Keratinocyte (primary cell): ENCODE measurements at regions not wholly inside any gene's neighbourhood (a gene's known extent, or its start where the extent isn't known, plus 50 kb on each side); places are given as distances from the start of the nearest gene placed in this dataset.

Experiments
- DNase-seq: peaks from one replicate; pipeline ENCODE4 v3.0.0-alpha.2; 2011; ENCODE audit warnings: low read depth, missing footprints, low spot score
- FAIRE-seq: peaks from 2 replicates; lab custom pipeline; 2011; peaks lifted over from hg19 to GRCh38; lab: Jason Lieb, UNC
- H2AFZ ChIP-seq: 2 replicates; pipeline ENCODE4 v1.6.0; 2012; ENCODE audit warnings: low read length, control low read depth, inconsistent platforms; ENCODE audit not compliant: control insufficient read depth
- H3K27ac ChIP-seq: 2 replicates; pipeline ENCODE4 v1.5.1; 2011; ENCODE audit warnings: low read length; ENCODE audit not compliant: control insufficient read depth, insufficient read depth
- H3K27me3 ChIP-seq: 3 replicates; pipeline ENCODE4 v1.6.0; 2011; ENCODE audit warnings: low read length; ENCODE audit not compliant: control insufficient read depth, insufficient read depth; ENCODE audit errors: extremely low read depth
- H3K36me3 ChIP-seq, 2 experiments: 2 replicates in 1 of 2; 3 replicates in 1 of 2; pipeline ENCODE4 v1.5.1; 2011; ENCODE audit warnings: low read length in 2 of 2, mild to moderate bottlenecking in 1 of 2; ENCODE audit not compliant: control insufficient read depth in 2 of 2, insufficient read depth in 2 of 2; ENCODE audit errors: extremely low read depth in 1 of 2
- H3K4me1 ChIP-seq: 3 replicates; pipeline ENCODE4 v1.5.1; 2011; ENCODE audit warnings: low read length; ENCODE audit not compliant: control insufficient read depth, insufficient read depth; ENCODE audit errors: extremely low read depth
- H3K4me2 ChIP-seq: 3 replicates; pipeline ENCODE4 v1.6.0; 2011; ENCODE audit warnings: low read depth, low read length; ENCODE audit not compliant: control insufficient read depth, insufficient read depth; ENCODE audit errors: extremely low read depth
- H3K4me3 ChIP-seq, 3 experiments: fragments of 200-600 bp in 1 of 3; sonication (generic) in 1 of 3; 2 replicates in 2 of 3; 3 replicates in 1 of 3; pipeline ENCODE4 v1.5.1; 2011 to 2016; ENCODE audit warnings: low read length in 3 of 3, mild to moderate bottlenecking in 3 of 3, control low read depth in 2 of 3, inconsistent platforms in 1 of 3, low read depth in 1 of 3, mixed read lengths in 1 of 3, mixed run types in 1 of 3, moderate library complexity in 1 of 3; ENCODE audit not compliant: control insufficient read depth in 2 of 3, insufficient read depth in 2 of 3; ENCODE audit errors: extremely low read depth in 1 of 3
- H3K79me2 ChIP-seq: 2 replicates; pipeline ENCODE4 v1.6.0; 2012; ENCODE audit warnings: low read length; ENCODE audit not compliant: control insufficient read depth, insufficient read depth
- H3K9ac ChIP-seq: 3 replicates; pipeline ENCODE4 v1.6.0; 2011; ENCODE audit warnings: low read length; ENCODE audit not compliant: control insufficient read depth, insufficient read depth; ENCODE audit errors: extremely low read depth
- H3K9me1 ChIP-seq: 3 replicates; pipeline ENCODE4 v1.6.0; 2011; ENCODE audit warnings: low read length; ENCODE audit not compliant: control insufficient read depth, insufficient read depth; ENCODE audit errors: extremely low read depth
- H3K9me3 ChIP-seq: 2 replicates; pipeline ENCODE4 v1.5.1; 2012; ENCODE audit warnings: low read depth, low read length; ENCODE audit not compliant: control insufficient read depth
- H4K20me1 ChIP-seq: 3 replicates; pipeline ENCODE4 v1.6.0; 2011; ENCODE audit warnings: low read length; ENCODE audit not compliant: control insufficient read depth, insufficient read depth; ENCODE audit errors: extremely low read depth
- EZH2 ChIP-seq: IDR thresholded peaks from one replicate; pipeline ENCODE4 v1.6.1; 2012; ENCODE audit warnings: inconsistent platforms, mild to moderate bottlenecking, low read length, moderate library complexity
- dilution Hi-C: fragments of 300-500 bp; cut with MboI; formaldehyde crosslinking; loops from one replicate; pipeline ENCODE4 v1.7.0; 2020; ENCODE audit warnings: low sequenced_read_pairs; ENCODE audit not compliant: extremely low pct_ligation_motif_present
- TF ChIP-seq, protein P1 (sequence below), 3 experiments: IDR thresholded peaks in 1 of 3; conservative IDR thresholded peaks in 1 of 3; optimal IDR thresholded peaks in 1 of 3; 2 replicates in 2 of 3; 3 replicates in 1 of 3; pipeline versions ENCODE3 to v1.5.1; 2011; ENCODE audit warnings: low read length in 3 of 3, mild to moderate bottlenecking in 3 of 3, moderate library complexity in 2 of 3, control low read depth in 1 of 3, inconsistent platforms in 1 of 3; ENCODE audit not compliant: insufficient read depth in 2 of 3; ENCODE audit errors: extremely low read depth in 1 of 3

GRCh38 chr13:83547043-83547442 lies 335.2 kb downstream of the SLITRK1 start:
- Histone ChIP-seq H3K9me3 (no peaks in the 10 kb centered on the region), H3K4me2 (no peak overlapping the region), H4K20me1 (no peaks in the 10 kb centered on the region), H2AFZ (no peak overlapping the region), H3K27me3 (no peaks in the 10 kb centered on the region), H3K4me1 (no peaks in the 10 kb centered on the region), H3K9ac (no peak overlapping the region), H3K27ac (no peak overlapping the region), H3K36me3 (no peaks in the 10 kb centered on the region), H3K4me3 (no peak overlapping the region), H3K79me2 (no peaks in the 10 kb centered on the region), H3K9me1 (no peaks in the 10 kb centered on the region)
- TF ChIP-seq, protein P1, sequence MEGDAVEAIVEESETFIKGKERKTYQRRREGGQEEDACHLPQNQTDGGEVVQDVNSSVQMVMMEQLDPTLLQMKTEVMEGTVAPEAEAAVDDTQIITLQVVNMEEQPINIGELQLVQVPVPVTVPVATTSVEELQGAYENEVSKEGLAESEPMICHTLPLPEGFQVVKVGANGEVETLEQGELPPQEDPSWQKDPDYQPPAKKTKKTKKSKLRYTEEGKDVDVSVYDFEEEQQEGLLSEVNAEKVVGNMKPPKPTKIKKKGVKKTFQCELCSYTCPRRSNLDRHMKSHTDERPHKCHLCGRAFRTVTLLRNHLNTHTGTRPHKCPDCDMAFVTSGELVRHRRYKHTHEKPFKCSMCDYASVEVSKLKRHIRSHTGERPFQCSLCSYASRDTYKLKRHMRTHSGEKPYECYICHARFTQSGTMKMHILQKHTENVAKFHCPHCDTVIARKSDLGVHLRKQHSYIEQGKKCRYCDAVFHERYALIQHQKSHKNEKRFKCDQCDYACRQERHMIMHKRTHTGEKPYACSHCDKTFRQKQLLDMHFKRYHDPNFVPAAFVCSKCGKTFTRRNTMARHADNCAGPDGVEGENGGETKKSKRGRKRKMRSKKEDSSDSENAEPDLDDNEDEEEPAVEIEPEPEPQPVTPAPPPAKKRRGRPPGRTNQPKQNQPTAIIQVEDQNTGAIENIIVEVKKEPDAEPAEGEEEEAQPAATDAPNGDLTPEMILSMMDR (optimal IDR thresholded peaks at IDR 0.05 in 1 of 3, IDR thresholded peaks at IDR 0.05 in 1 of 3, conservative IDR thresholded peaks at IDR 0.05 in 1 of 3; ENCODE audit: extremely low read depth in 1 of 3, insufficient read depth in 2 of 3, low read length in 3 of 3), result no peak
- no peak for TF ChIP-seq EZH2
- FAIRE-seq, result no peak
- no peak for DNase-seq
- dilution Hi-C loops, result no loop called here

DNA sequence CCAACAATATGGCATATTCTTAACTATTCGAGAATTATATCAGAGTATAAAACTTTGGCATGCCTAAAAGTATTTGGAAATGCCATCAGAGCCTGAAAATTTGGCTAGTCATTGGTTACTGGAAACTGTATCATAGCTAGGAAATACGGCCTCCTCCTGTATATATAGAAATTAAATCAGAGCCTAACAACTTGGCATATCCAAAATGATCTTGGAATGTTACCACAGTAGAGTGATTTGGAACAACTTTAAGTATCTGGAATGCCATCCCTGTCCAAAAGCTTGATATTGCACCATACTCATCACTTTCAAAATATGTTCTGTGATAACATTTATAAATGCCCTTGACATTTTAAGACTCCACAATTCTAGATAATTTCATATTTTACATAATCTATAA lies 335.8 kb downstream of the SLITRK1 start:
- no peak overlapping the region for H3K9ac ChIP-seq
- H3K27me3 ChIP-seq, result no peaks in the 10 kb centered on the region
- dilution Hi-C loops, result no loop called here
- H3K4me1 ChIP-seq, result no peaks in the 10 kb centered on the region
- TF ChIP-seq, protein P1 (optimal IDR thresholded peaks at IDR 0.05 in 1 of 3, IDR thresholded peaks at IDR 0.05 in 1 of 3, conservative IDR thresholded peaks at IDR 0.05 in 1 of 3; ENCODE audit: extremely low read depth in 1 of 3, insufficient read depth in 2 of 3, low read length in 3 of 3), result no peak
- no peak for TF ChIP-seq EZH2
- no peaks in the 10 kb centered on the region for H4K20me1 ChIP-seq
- H3K4me2 ChIP-seq, result no peak overlapping the region
- H3K9me3 ChIP-seq, result no peaks in the 10 kb centered on the region
- DNase-seq (no peak), FAIRE-seq (no peak)
- no peak overlapping the region for H3K27ac ChIP-seq
- H3K36me3 ChIP-seq, result no peaks in the 10 kb centered on the region
- H3K4me3 ChIP-seq, result no peak overlapping the region
- H3K9me1 ChIP-seq, result no peaks in the 10 kb centered on the region
- H2AFZ ChIP-seq, result no peak overlapping the region
- no peaks in the 10 kb centered on the region for H3K79me2 ChIP-seq
